Stimulated activated CD8-positive, alpha-beta memory T cell treated with anti-CD3 and anti-CD28 coated beads, Interleukin-7, amount 100 ng/mL, for 24 hours (primary cell): ENCODE measurements at regions not wholly inside any gene's neighbourhood (a gene's known extent, or its start where the extent isn't known, plus 50 kb on each side); places are given as distances from the start of the nearest gene placed in this dataset.

Experiments
- DNase-seq: peaks from one replicate; pipeline ENCODE4 v3.0.0-alpha.2; 2020; ENCODE audit warnings: low read depth

DNA sequence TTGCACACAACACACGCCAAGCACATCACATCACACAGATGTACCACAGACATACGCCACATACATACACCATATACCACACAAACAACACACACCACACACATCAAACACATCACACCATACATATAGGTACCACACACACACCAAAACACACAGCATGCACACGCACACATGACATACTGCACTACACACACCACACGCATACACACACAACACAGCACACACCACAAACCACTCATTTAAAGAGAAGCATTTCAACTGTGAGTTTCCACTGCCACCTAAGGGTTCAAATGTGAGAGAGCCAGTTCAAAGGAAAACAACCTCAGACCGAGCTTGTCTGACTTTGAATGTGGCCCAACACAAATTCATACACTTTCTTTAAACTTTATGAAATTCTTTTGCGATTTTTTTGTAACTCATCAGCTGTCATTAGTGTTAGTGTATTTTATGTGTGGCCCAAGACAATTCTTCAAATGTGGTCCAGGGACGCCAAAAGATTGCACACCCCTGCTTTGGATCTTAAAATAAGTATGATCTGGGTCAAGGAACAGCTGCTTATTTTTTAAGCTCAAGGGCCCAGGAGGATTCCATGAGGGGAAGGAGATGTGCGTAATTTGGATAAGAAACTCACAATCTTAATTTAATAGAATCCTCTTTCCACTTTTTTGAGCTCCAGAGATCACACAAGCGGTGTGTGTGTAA is 494.6 kb downstream of the GADD45G start:
- no peak for DNase-seq

GRCh38 chr9:90100014-90100413 is 495.2 kb downstream of the GADD45G start:
- DNase-seq, result no peak

DNA sequence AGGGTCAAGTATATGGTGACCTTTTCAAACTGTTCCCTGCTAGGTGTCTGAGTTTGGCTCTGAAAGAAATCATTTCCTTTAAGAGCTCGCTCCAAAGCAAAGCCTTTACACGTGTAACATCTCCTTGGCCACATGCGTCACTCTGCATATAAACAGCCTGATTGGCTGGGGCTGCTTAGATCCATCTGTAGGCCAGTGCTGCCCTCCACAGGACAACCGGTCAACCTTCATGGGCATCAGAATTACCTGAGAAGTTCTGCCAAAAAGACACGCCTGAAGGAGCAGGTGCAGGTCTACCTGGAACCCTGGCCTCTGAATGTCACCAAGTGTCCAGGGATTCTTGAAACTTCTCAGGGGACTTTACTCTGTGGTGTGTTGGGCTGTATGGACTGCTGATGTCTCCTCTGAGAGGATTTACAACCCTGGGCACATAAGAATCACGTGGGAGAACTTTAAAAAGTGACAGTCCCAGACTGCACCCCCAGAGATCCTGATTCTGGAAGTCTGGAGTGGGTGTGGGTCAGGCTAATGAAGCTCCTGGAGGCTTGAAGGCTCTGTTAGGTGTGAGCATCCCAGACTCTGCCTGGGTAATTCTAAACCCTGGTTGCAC is 497.6 kb downstream of the GADD45G start:
- peak; percentile 38 for DNase-seq

DNA sequence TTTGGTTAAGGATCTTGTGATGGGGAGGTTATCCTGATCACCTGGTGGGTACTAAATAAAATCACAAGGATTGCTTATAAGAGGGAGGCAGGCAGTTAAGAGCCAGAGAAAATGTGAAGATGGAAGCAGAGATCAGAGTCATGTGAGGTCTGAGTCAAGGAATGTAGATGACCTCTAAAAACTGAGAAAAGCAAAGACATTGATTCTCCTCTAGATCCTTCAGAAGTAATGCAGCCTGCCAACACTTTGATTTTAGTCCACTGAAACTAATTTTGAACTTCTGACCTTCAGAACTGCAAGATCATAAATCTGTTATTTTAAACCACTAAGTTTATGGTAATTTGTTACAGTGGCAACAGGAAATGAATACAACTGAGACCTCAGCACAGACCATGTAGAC is 499.0 kb downstream of the GADD45G start:
- no peak for DNase-seq

- DNase-seq, result no peak
Measured at GRCh38 chr9:90105773-90106172, 501.0 kb downstream of the GADD45G start.

DNA sequence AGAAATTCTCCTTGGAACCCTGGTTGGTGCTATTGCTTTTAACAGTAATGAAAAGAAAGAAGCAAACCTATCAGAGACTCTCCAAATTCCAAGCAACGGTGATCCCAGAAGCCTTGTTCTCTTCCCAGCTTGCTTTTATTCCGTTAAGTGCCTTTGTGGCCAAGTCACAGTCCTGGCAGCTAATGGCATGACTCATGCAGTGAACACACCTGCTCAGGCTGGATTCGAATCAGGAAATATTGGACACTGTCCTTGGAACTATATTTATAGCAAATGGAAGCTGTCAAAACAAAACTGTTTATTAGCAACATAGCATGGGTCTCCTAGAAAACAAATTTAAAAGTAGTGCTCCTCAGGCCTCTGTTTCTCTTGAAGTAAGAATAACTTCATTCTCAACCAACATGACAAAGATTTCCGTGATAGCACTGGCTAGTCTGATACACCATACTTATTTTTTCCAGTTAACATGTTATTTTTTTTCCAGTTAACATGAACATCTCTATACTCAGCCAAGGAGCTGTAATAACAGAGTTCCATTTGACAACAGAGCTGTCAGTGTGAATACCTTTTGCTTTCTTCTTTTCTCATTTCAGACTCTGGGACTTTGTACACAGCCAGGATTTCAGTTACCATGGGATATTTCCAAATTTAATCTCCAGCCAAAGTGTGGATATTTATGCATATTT is 502.4 kb downstream of the GADD45G start:
- no peak for DNase-seq

DNA sequence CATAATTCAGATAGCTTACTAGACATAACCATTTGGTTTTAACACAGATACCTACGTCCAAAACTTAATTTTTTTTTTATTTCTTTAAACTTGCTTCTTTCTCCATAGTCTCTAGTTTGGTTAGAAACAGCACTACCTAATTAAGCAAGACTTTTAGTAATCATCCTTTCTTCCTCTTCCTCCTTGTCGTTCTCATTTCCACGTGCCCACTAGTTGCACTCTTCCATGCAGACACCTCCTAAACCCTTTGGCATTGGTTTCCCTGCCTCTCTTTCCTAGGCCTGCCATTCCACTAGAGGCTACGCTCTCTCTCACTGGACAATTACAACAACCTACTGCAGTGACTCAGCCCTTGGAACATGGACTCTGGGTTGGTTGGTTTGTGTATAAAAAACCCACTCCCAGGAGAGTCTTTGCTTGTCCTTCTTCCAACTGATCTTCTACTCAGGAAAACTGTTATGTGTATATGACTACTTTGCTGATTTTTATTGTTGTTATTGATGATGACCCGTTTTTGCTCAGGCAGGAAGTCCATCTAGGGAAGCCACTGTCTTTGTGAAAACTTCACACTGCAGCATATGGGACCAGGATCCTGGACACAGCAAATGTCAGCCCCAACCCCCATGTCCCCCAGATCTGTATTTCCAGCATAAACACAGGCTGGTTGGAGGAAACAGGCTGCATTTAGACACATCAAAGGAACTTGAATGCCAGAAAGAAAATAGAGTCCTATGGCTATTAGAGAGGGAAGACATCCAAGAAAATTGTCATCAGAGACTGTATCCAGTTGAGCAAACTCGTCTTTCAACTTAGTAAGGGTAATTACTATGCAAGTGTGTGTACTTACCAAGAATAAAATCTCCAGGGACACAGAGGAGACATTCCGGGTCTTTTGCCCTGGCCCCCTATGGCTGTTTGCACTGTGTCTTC is 503.2 kb downstream of the GADD45G start:
- DNase-seq, result no peak

DNA sequence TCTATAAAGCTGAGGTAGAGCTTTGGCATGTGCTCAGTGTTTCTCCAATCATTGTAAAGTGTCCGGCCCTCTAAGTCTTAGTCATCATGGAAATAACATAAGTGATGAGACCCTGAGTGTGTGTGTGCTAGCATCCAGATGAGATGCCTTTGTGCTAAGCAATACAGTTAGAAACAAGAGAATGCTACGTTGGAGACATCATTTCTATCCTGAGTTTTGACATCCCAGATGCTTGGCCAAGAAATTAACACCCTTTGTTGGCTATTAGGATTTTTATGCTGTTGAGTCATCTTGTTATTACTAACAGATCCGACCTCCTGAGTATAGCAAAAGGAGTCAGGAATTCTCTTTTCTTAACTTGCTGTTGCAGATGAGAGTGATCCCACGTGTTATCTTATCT is 508.0 kb downstream of the GADD45G start:
- no peak for DNase-seq

GRCh38 chr9:90114641-90115425 is 510.0 kb downstream of the GADD45G start:
- no peak for DNase-seq

- no peak for DNase-seq
Measured at GRCh38 chr9:90121762-90122161, 517.0 kb downstream of the GADD45G start.

- DNase-seq, result no peak
Measured at GRCh38 chr9:90124961-90125360, 517.7 kb downstream of the DIRAS2 start.

- DNase-seq, result no peak
Measured at GRCh38 chr9:90127923-90128322, 514.7 kb downstream of the DIRAS2 start.

DNA sequence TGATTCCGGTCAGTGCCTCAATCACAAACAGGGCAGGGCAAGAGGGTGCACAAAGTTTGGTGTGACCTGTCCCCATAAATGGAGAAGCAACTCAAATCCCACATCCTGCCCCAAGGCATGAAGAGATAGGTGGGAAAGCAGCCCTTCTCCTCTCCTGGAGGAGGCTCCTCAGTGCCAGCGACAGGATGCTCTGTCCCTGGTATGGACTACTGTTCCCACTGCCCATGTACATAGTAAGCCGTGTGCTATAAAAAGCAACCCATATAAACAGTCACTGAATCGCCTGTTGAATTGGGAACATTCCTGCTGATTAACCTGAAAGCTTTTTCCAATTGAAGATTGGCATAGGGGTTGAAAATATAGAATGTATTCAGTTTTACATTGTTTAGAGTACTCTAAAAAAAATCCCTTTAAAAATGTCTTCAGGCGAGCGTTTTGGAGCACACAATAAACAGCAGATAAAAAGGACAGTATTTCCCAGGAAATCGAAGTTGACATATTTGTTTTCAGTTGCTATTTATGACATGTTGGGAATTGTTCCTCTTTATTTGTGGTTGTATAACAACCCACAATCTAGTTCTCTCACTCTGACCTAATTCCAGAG is 513.9 kb downstream of the DIRAS2 start:
- no peak for DNase-seq

DNA sequence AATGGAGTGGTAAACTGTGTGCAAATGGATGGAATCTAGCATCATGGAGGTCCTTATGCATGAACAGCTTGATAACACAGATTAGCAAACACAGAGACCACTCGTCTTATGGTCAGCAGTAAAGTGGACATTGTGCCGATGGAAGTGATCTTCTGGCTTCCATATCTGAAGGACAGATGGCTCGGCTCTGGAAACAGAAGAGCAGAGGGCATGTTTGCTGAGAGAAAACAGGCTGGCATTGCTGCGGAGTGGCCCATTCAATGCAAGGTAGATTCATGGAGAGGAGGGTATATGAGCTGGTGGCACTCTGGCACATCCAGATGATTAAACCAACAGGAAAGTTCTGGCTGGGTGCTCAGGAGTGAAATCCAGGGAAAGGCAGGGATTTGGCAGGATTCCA is 513.2 kb downstream of the DIRAS2 start:
- DNase-seq, result no peak

DNA sequence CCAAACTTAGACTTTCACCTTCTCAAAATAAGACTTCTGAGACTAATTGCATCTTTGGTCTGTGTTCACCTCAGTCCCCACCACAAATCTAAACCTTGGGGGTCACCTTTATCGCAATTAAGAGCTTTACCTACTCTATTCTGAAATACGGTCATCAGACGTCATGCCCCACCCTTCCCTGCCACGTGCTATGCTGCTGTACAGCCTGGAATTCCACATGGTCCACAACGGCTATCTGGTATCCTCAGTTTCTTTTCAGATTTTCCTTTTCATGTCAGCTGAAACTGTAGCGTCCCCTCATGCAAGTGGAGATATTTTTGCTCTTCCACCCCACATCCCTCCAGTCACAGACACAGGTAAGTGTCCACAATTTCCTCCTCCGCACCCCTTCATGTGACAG is 511.1 kb downstream of the DIRAS2 start:
- DNase-seq, result no peak

DNA sequence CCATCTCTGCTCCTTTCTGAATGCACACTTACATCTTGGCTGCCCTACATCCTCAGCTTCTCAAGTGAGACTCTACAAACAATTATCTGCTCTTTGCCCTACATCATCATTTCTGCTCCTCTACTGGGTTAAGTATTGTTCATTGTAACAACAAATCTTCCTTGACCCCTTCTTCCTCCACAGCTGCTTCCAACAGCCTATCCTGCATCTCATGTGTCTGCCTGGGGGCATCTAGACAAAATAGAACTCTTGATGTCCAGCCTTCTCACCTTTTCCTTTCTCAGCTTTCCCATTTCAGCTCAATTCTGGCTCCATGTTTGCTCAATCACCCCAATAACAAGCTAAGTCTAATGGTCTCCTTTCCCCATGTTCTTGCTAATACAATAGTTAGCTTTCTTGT is 509.8 kb downstream of the DIRAS2 start:
- no peak for DNase-seq

GRCh38 chr9:90137801-90138200 is 504.8 kb downstream of the DIRAS2 start:
- no peak for DNase-seq

DNA sequence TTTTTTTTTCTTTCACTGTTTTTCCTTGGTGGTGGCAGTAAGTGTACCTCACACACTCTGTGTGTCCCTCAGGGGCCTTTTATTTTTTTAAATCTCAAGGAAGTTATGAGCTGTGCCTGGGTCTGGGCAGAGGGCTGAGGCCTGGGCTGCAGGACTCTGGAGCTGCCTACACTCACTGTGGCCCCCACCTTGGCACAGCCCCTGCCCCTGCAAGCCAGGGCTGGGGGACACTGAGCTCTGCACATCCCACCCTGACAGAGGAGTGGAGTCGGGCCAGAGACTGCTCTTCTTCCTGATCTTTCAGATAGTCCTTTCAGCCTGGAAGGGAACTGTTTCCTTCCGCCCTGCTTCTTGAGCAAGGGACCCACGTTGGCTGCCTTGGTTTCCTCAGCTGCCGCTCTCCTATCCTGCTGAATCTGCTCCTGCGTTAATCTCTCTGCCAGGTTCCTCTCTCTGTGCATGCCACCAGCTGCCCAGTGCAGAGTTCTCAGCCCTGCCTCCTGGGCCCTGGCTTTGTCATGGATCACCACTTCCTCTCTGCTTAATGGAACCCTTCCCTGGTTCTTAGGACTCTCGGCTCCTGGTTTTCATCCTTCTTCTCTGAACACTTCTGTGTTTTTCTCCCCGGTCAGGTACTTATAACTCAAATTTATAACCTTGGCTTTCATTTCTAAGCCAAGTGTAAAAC is 502.3 kb downstream of the DIRAS2 start:
- no peak for DNase-seq

- no peak for DNase-seq
Measured at GRCh38 chr9:90141723-90142122, 500.9 kb downstream of the DIRAS2 start.

DNA sequence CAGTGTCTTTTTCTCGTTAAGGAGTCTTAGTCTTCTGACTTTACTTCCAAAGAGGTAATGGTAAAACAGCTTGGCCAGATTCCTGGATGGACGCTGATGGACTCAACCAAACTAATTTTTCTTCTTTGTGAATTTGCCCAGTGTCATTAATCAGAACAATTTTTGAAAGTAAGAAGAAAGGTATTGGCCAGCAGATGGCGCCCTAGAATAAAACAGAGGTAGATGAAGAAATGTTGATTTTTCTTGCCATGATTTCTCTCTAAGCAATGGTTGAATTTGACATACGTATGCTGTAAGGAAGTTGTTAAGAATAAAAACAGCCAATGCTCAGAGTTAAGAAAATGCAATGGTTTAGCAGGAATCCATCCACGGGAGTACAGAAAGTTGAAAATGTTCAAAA is 500.0 kb downstream of the DIRAS2 start:
- peak; percentile 21 for DNase-seq

GRCh38 chr9:90147426-90147825 is 495.2 kb downstream of the DIRAS2 start:
- no peak for DNase-seq
